ENCODE measurements at regions not wholly inside any gene's neighbourhood (a gene's known extent, or its start where the extent isn't known, plus 50 kb on each side); places are given as distances from the start of the nearest gene placed in this dataset.
A peak's percentile ranks its signal among the peaks of the same experiment; 100 is the strongest.

GRCh38 chr2:120511947-120512710, 166.2 kb downstream of the INHBB start:
- peak in 3 of 5 experiments; percentile 28 to 55 (median 46) for TF ChIP-seq CTCF (IDR thresholded peaks at IDR 0.05 in 4 of 5, conservative IDR thresholded peaks at IDR 0.05 in 1 of 5)
- no peak for TF ChIP-seq POLR2A (IDR thresholded peaks at IDR 0.05)
